Activated T-cell treated with anti-CD3 and anti-CD28 coated beads, Interleukin-2, amount 50 U/mL, for 4 hours (primary cell): ENCODE measurements at regions not wholly inside any gene's neighbourhood (a gene's known extent, or its start where the extent isn't known, plus 50 kb on each side); places are given as distances from the start of the nearest gene placed in this dataset.
A peak's percentile ranks its signal among the peaks of the same experiment; 100 is the strongest.
"Not testable (repeated sequence)": the region's sequence is repeated elsewhere in the genome, so short reads cannot be mapped to it uniquely, and the experiment has no call there.

Experiments used
- ATAC-seq, 2 donors: fragments of 200-7000 bp; cut with Tn5 transposase; one replicate each; pipeline ENCODE4 v1.10.0; 2021
- DNase-seq: peaks from one replicate; pipeline ENCODE4 v3.0.0-alpha.2; 2020
- H3K27me3 Mint-ChIP-seq: one replicate; pipeline ENCODE4 v1.8.0; 2021; ENCODE audit warnings: low read depth, mixed read lengths
- H3K36me3 Mint-ChIP-seq: one replicate; pipeline ENCODE4 v1.8.0; 2022; ENCODE audit warnings: mixed read lengths; ENCODE audit not compliant: insufficient read depth
- H3K4me1 Mint-ChIP-seq: one replicate; pipeline ENCODE4 v1.8.0; 2021; ENCODE audit warnings: low read depth, mixed read lengths
- H3K4me3 Mint-ChIP-seq: one replicate; pipeline ENCODE4 v1.8.0; 2021; ENCODE audit warnings: mild to moderate bottlenecking, moderate library complexity, mixed read lengths
- H3K9me3 Mint-ChIP-seq: one replicate; pipeline ENCODE4 v1.8.0; 2021; ENCODE audit warnings: mixed read lengths

DNA sequence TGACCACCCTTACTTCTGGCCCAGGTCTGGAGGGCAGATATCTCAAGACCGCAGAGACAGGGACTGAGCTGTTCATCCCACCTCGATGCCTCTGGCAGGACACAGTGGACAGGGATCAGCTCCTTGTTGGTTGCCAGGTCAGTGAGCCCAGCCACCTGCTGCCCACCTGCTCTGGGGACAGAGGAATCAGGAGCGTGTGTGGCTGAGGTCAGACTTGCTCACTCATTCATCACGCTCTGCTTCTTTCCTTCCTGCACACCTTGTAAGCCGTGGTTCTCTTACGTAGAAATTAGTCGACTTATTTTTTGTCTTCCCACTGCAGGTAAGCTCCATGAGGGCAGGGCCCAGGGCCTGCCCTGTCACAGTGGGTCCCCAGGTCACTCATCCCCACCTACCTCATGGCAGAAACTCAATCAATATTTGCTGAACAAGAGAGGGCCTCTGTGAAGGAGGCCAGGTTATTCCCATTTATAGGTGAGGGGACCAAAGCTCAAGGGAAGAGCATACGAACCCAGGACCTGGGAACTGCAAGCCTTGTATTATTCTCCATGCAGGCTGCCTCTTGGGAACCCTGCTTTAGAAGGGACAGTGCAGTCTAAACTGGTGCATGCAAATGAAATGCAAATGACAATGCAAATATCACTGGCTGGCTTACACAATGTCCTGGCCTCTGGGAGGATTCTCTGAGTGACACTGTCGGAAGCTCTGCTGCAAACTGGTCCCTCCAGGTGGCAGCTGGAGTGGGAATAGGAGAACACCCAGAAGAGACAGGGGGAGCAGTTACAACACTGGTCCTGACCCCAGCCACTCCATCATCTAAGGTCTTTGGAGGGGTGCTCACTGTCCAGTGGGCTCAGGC lies 58.4 kb upstream of the PAX7 start:
- ATAC-seq, result no peak
- DNase-seq, result no peak
- Mint-ChIP-seq H3K4me1 (no peaks in the 10 kb centered on the region), H3K27me3 (peaks cover 14% of the 10 kb centered on the region), H3K4me3 (no peak overlapping the region), H3K36me3 (no peaks in the 10 kb centered on the region), H3K9me3 (peaks cover 7% of the 10 kb centered on the region)

DNA sequence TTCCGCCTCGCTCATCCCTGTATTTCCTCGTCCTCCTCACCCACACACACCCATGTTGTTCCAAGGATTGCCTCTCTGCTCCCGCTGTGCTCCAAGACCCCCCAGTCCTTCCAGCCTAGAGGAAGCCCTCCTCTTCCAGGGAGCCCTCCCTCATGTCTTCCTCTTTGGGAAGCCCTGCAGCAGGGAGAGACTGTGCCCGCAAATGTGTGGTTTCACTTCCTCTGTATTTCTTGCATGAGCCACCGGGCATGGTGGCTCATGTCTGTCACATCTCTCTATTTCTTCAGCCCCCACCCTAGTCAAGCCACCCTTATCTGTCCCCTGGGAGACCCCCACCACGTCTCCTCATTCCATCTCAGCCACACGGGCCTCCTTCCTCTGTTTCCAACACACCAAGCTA lies 57.5 kb upstream of the PAX7 start:
- H3K36me3 Mint-ChIP-seq, result no peaks in the 10 kb centered on the region
- ATAC-seq, result no peak
- DNase-seq, result no peak
- H3K4me1 Mint-ChIP-seq, result no peaks in the 10 kb centered on the region
- peaks cover under 1% of the 10 kb centered on the region for H3K9me3 Mint-ChIP-seq
- no peak overlapping the region for H3K4me3 Mint-ChIP-seq
- H3K27me3 Mint-ChIP-seq, result peaks cover 14% of the 10 kb centered on the region

DNA sequence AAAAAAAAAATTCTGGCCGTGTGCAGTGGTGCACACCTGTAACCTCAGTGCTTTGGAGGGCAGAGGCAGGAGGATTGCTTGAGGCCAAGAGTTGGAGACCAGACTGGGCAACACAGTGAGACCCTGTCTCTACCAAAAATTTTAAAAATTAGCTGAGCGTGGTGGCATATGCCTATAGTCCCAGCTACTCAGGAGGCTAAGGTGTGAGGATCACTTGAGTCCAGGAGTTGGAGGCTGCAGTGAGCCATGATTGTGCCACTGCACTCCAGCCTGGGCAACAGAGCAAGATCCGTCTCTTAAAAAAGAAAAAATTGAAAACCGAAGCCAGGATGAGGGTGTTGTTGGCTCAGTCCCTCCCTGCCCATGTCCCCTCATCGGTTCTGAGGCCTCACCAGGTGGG lies 55.9 kb upstream of the PAX7 start:
- Mint-ChIP-seq H3K27me3 (peaks cover 14% of the 10 kb centered on the region), H3K4me1 (no peaks in the 10 kb centered on the region), H3K9me3 (no peaks in the 10 kb centered on the region), H3K4me3 (no peak overlapping the region), H3K36me3 (no peaks in the 10 kb centered on the region)
- no peak for ATAC-seq
- DNase-seq, result no peak

DNA sequence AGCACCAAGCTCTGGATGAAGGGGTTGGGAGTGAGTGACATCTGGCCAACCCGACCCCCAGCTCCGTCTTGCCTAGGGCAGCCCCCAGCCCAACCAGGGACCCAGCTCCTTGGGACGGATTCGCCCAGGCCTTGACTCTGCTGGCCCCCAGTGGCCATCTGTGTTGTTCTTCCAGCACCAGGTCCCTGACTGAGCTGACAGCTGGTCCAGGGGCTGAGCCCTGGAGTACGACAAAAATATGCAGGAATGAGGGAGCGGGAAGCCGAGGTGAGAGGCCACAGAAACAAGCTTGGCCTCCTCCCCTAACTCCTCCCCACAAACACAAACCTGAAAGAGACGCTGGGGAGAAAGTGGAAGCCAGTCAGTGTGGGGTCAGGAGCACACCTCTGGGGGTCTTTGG lies 55.0 kb upstream of the PAX7 start:
- DNase-seq, result peak; percentile 40
- H3K4me3 Mint-ChIP-seq, result no peak overlapping the region
- peaks cover 11% of the 10 kb centered on the region for H3K27me3 Mint-ChIP-seq
- H3K36me3 Mint-ChIP-seq, result no peaks in the 10 kb centered on the region
- H3K9me3 Mint-ChIP-seq, result no peaks in the 10 kb centered on the region
- H3K4me1 Mint-ChIP-seq, result no peaks in the 10 kb centered on the region
- ATAC-seq, result peak in 1 of 2 donors; percentile 37

DNA sequence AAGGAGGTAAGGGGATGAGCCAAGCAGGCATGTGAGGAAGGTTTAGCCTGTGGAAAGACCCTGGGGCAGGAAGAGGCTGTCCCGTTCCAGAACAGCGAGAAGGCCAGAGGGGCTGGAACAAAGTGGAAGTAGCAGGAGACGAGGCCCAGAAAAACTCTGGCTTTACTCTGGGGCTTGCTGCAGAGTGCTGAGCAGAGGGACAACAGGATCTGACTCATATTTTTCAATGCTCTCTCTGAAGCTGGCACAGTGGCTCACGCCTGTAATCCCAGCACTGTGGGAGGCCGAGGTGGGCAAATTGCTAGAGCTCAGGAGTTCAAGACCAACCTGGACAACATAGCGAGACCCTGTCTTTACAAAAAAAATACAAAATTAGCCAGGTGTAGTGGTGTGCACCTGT lies 52.4 kb upstream of the PAX7 start:
- DNase-seq, result no peak
- Mint-ChIP-seq H3K27me3 (peaks cover 9% of the 10 kb centered on the region), H3K36me3 (no peaks in the 10 kb centered on the region), H3K4me3 (no peak overlapping the region), H3K4me1 (no peaks in the 10 kb centered on the region), H3K9me3 (no peaks in the 10 kb centered on the region)
- no peak for ATAC-seq

DNA sequence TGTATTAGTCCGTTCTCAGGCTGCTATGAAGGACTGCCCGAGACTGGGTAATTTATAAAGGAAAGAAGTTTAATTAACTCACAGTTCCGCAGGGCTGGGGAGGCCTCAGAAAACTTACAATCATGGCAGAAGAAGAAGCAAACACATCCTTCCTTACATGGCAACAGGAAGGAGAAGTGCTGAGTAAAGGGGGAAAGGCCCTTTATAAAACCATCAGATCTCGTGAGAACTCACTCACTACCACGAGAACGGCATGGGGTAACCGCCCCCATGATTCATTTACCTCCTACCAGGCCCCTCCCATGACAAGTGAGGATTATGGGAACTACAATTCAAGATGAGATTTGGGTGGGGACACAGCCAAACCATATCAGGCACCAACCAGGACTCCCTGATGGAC lies 51.4 kb upstream of the PAX7 start:
- H3K36me3 Mint-ChIP-seq, H3K27me3 Mint-ChIP-seq, H3K4me3 Mint-ChIP-seq, H3K4me1 Mint-ChIP-seq, DNase-seq, H3K9me3 Mint-ChIP-seq: not testable (repeated sequence)
- peak in 1 of 2 donors; percentile 32 for ATAC-seq

DNA sequence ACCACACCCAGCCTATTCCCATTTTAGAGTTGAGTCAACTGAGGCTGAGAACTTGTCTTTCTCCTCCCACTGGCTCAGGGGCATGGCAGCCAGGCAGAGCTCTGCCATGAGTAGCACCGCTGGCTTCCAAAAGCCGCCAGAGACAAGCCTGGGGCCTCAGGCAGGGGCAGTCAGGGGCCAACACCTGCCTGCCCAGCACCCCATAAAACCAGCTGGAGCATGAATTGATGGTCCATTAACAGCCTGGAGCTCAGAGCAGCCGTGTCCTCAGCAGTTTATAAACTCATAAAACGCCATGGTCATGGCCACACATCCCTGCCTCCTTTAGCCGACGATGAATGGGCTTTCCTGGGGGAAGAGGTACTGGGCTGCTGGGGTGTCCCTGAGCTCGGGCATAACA lies 50.6 kb upstream of the PAX7 start:
- ATAC-seq, result no peak
- Mint-ChIP-seq H3K27me3 (peaks cover 12% of the 10 kb centered on the region), H3K36me3 (no peaks in the 10 kb centered on the region), H3K9me3 (no peaks in the 10 kb centered on the region), H3K4me3 (no peak overlapping the region), H3K4me1 (no peaks in the 10 kb centered on the region)
- DNase-seq, result no peak

DNA sequence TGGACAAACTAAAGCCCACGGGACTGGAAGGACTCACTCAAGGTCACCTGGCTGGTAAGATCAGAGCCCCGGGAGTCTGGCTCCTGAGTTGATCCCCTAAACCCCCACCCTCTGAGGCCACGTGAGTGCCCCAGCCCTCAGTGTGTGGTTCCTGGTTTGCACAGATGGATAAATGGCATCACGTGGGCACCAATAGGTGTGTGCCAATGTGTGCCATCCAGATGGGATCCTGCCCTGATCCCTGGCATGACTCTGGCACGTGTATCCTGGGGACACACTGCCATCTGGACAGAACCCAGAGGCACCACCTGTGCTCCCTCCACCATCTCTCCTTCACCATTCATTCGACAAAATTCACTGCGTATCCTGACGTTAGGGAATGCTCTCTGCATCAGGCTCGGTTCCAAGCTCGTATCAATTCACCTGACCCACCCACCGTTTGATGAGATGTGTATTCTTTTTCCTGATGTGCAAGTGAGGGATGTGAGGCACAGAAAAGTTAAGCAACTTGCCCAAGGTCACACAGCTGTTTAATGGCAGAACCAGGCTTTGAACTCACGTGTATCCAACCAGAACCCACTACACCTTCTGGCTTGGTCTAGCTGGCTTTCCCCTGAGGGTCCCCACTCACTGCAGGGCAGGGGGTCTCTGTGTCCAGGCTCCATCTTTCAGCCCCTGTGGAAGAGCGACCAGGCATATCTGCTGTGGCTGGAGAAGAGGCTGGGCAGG lies 49.8 kb upstream of the PAX7 start:
- DNase-seq, result no peak
- Mint-ChIP-seq H3K27me3 (peaks cover 17% of the 10 kb centered on the region), H3K36me3 (no peaks in the 10 kb centered on the region), H3K4me3 (no peak overlapping the region), H3K9me3 (no peaks in the 10 kb centered on the region), H3K4me1 (no peaks in the 10 kb centered on the region)
- no peak for ATAC-seq
